HG02981 (cell line): ENCODE measurements at regions not wholly inside any gene's neighbourhood (a gene's known extent, or its start where the extent isn't known, plus 50 kb on each side); places are given as distances from the start of the nearest gene placed in this dataset.

Source experiments
- ATAC-seq: cut with Tn5 transposase; IDR thresholded peaks from one replicate; pipeline ENCODE4 v1.9.1; 2021; ENCODE audit warnings: mild to moderate bottlenecking, moderate library complexity; ENCODE audit not compliant: unreplicated experiment

- ATAC-seq: no peak
Observed at GRCh38 chr2:196479350-196479749, 160.2 kb upstream of the CCDC150 start.

- no peak for ATAC-seq
Observed at GRCh38 chr2:196480653-196481323, 158.7 kb upstream of the CCDC150 start.

GRCh38 chr2:196481324-196481697, 158.2 kb upstream of the CCDC150 start:
- ATAC-seq: no peak

GRCh38 chr2:196482119-196483065, 157.1 kb upstream of the CCDC150 start:
- no peak for ATAC-seq

- ATAC-seq: no peak
Observed at GRCh38 chr2:196486146-196486545, 153.4 kb upstream of the CCDC150 start.

GRCh38 chr2:196487417-196487816, 152.1 kb upstream of the CCDC150 start:
- no peak for ATAC-seq

GRCh38 chr2:196489371-196489770, 150.1 kb upstream of the CCDC150 start:
- no peak for ATAC-seq

- no peak for ATAC-seq
Observed at GRCh38 chr2:196492946-196493345, 146.6 kb upstream of the CCDC150 start.

- ATAC-seq: no peak
Observed at GRCh38 chr2:196498962-196499361, 140.6 kb upstream of the CCDC150 start.

- no peak for ATAC-seq
Observed at GRCh38 chr2:196499686-196500085, 139.8 kb upstream of the CCDC150 start.

GRCh38 chr2:196500686-196501431, 138.7 kb upstream of the CCDC150 start:
- ATAC-seq: no peak

GRCh38 chr2:196501836-196502235, 137.7 kb upstream of the CCDC150 start:
- no peak for ATAC-seq

- ATAC-seq: no peak
Observed at GRCh38 chr2:196502386-196502785, 137.1 kb upstream of the CCDC150 start.

- ATAC-seq: no peak
Observed at GRCh38 chr2:196503398-196503797, 136.1 kb upstream of the CCDC150 start.

- ATAC-seq: no peak
Observed at GRCh38 chr2:196504788-196505187, 134.7 kb upstream of the CCDC150 start.

GRCh38 chr2:196510246-196510645, 129.3 kb upstream of the CCDC150 start:
- ATAC-seq: no peak

- no peak for ATAC-seq
Observed at GRCh38 chr2:196511258-196512168, 128.0 kb upstream of the CCDC150 start.

GRCh38 chr2:196513796-196514526, 125.6 kb upstream of the CCDC150 start:
- ATAC-seq: no peak

- ATAC-seq: no peak
Observed at GRCh38 chr2:196514641-196515040, 124.9 kb upstream of the CCDC150 start.

GRCh38 chr2:196515051-196515450, 124.5 kb upstream of the CCDC150 start:
- ATAC-seq: no peak
